ENCODE measurements at regions not wholly inside any gene's neighbourhood (a gene's known extent, or its start where the extent isn't known, plus 50 kb on each side); places are given as distances from the start of the nearest gene placed in this dataset.

DNA sequence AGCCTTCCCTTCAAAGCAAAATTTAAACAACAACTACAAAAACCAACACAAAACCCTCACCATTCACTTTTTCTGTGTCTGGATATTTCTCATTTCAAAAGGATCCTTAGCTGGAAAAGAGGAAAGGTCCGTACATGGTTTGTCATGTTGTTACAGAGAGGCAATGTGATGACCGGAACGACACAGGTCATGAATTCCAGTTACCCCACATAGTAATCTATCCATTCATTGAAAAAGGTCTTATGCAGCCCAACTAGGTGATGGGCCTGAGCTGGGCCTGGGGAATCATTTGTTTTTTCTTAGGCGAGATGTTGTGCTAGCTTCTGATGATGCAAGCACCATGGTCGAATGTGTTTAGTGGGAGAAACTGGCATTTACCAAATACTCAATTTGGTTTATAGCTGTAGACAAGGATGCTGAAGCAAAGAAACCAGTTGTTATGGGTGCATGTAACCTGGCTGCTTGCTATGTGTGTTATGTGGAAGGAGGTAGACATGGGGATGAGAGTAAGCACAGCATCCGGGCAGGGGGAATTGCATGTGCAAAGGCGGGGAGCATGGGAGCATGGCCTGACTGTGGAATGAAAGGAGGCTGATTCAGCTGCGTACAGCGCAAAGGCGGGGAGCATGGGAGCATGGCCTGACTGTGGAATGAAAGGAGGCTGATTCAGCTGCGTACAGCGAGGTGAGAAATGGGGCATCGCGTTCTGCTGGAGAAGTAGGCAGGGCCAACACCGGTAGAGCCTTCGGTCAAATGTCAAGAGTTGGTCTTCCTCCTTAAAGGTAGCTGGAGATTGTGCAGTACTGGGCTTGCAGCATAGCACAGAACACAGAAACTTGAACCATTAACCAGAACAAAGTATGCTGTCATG is 269.7 kb upstream of the MAF start:
- TF ChIP-seq CTCF (IDR thresholded peaks at IDR 0.05; ENCODE audit: insufficient read depth in 1 of 2, low read depth in 1 of 2, low read length in 1 of 2, severe bottlenecking in 1 of 2, unreplicated experiment in 1 of 2): no peak

GRCh38 chr16:79869304-79870015 is 268.9 kb upstream of the MAF start:
- no peak for DNase-seq
- Mint-ChIP-seq H3K27me3 (ENCODE audit: insufficient read depth, unreplicated experiment) (no peaks in the 10 kb centered on the region), H3K9me3 (ENCODE audit: unreplicated experiment) (no peaks in the 10 kb centered on the region), H3K36me3 (ENCODE audit: insufficient read depth, unreplicated experiment) (no peaks in the 10 kb centered on the region), H3K4me3 (ENCODE audit: unreplicated experiment) (no peak overlapping the region), H3K4me1 (ENCODE audit: low read depth, unreplicated experiment) (no peaks in the 10 kb centered on the region), H3K27ac (ENCODE audit: unreplicated experiment) (no peak overlapping the region)
- H3K4me1 ChIP-seq: no peaks in the 10 kb centered on the region
- no peaks in the 10 kb centered on the region for H3K36me3 ChIP-seq (ENCODE audit: control insufficient read depth, insufficient read depth, low read length)
- BruUV-seq (replicated peaks): no TSS peak
- H3K9me3 ChIP-seq: no peaks in the 10 kb centered on the region; the same call in 1 of the 2 replicates
- TF ChIP-seq CTCF (IDR thresholded peaks at IDR 0.05; ENCODE audit: insufficient read depth in 1 of 2, low read depth in 1 of 2, low read length in 1 of 2, severe bottlenecking in 1 of 2, unreplicated experiment in 1 of 2): no peak
- ChIA-PET CTCF (no interaction called here), POLR2A (no interaction called here)
- no peak overlapping the region for H3K4me3 ChIP-seq (ENCODE audit: low read depth, low read length)
- H3K27me3 ChIP-seq (replicated peaks; ENCODE audit: control insufficient read depth, insufficient read depth, low read length): no peaks in the 10 kb centered on the region
- intact Hi-C loops (cut with micrococcal nuclease; ENCODE audit: unreplicated experiment): no loop called here

More for the DNA sequence above, 269.7 kb upstream of the MAF start:
- no TSS peak for BruUV-seq (replicated peaks)
- CTCF ChIA-PET: no interaction called here
- H3K4me1 ChIP-seq: no peaks in the 10 kb centered on the region
- DNase-seq: no peak
- H3K4me3 ChIP-seq (ENCODE audit: low read depth, low read length): no peak overlapping the region
- H3K9me3 ChIP-seq: no peaks in the 10 kb centered on the region; the same call in 1 of the 2 replicates
- Mint-ChIP-seq H3K27me3 (ENCODE audit: insufficient read depth, unreplicated experiment) (no peaks in the 10 kb centered on the region), H3K4me1 (ENCODE audit: low read depth, unreplicated experiment) (no peaks in the 10 kb centered on the region), H3K36me3 (ENCODE audit: insufficient read depth, unreplicated experiment) (no peaks in the 10 kb centered on the region), H3K9me3 (ENCODE audit: unreplicated experiment) (no peaks in the 10 kb centered on the region), H3K27ac (ENCODE audit: unreplicated experiment) (no peak overlapping the region), H3K4me3 (ENCODE audit: unreplicated experiment) (no peak overlapping the region)
- POLR2A ChIA-PET: no interaction called here
- no peaks in the 10 kb centered on the region for H3K27me3 ChIP-seq (replicated peaks; ENCODE audit: control insufficient read depth, insufficient read depth, low read length)
- intact Hi-C loops (cut with micrococcal nuclease; ENCODE audit: unreplicated experiment): no loop called here
- H3K36me3 ChIP-seq (ENCODE audit: control insufficient read depth, insufficient read depth, low read length): no peaks in the 10 kb centered on the region

DNA sequence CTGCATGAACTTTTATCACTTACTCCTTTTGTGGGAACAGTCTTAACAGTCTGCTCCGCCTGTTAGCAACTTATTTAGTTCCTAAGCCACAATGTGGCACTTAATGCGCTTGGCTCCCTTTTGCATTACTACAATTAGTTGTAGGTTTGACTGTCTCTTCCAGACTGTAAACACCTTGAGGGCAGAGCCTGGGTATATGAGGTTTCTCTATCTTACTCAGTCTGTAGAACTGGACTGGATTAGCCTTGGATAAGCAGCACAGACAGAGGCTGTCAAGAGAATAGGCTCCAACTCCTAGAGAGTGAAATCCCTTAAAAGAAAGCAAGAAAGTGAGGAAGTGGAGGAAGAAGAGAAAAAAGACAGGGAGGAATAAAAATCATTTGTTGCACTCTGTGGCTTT is 268.3 kb upstream of the MAF start:
- no peak overlapping the region for H3K4me3 ChIP-seq (ENCODE audit: low read depth, low read length)
- TF ChIP-seq CTCF (IDR thresholded peaks at IDR 0.05; ENCODE audit: insufficient read depth in 1 of 2, low read depth in 1 of 2, low read length in 1 of 2, severe bottlenecking in 1 of 2, unreplicated experiment in 1 of 2): no peak
- no peaks in the 10 kb centered on the region for H3K4me1 Mint-ChIP-seq (ENCODE audit: low read depth, unreplicated experiment)
- no peak overlapping the region for H3K4me3 Mint-ChIP-seq (ENCODE audit: unreplicated experiment)
- no peaks in the 10 kb centered on the region for H3K27me3 ChIP-seq (replicated peaks; ENCODE audit: control insufficient read depth, insufficient read depth, low read length)
- no peaks in the 10 kb centered on the region for H3K36me3 Mint-ChIP-seq (ENCODE audit: insufficient read depth, unreplicated experiment)
- BruUV-seq (replicated peaks): no TSS peak
- no peaks in the 10 kb centered on the region for H3K9me3 Mint-ChIP-seq (ENCODE audit: unreplicated experiment)
- intact Hi-C loops (cut with micrococcal nuclease; ENCODE audit: unreplicated experiment): no loop called here
- no peaks in the 10 kb centered on the region for H3K4me1 ChIP-seq
- POLR2A ChIA-PET: no interaction called here
- H3K9me3 ChIP-seq: no peaks in the 10 kb centered on the region; the same call in 1 of the 2 replicates
- H3K27me3 Mint-ChIP-seq (ENCODE audit: insufficient read depth, unreplicated experiment): no peaks in the 10 kb centered on the region
- H3K27ac Mint-ChIP-seq (ENCODE audit: unreplicated experiment): no peak overlapping the region
- CTCF ChIA-PET: no interaction called here
- no peaks in the 10 kb centered on the region for H3K36me3 ChIP-seq (ENCODE audit: control insufficient read depth, insufficient read depth, low read length)
- no peak for DNase-seq

All from Caco-2 (cell line).